H9 (cell line): ENCODE measurements at regions not wholly inside any gene's neighbourhood (a gene's known extent, or its start where the extent isn't known, plus 50 kb on each side); places are given as distances from the start of the nearest gene placed in this dataset.

Source experiments
- DNase-seq: peaks from one replicate; pipeline ENCODE4 v3.0.0-alpha.2; 2017
- H2AFZ ChIP-seq: one replicate; pipeline ENCODE4 v1.6.1; 2013; ENCODE audit warnings: mild to moderate bottlenecking, low read length, control low read depth, moderate library complexity
- H2AK5ac ChIP-seq: 2 replicates; pipeline ENCODE4 v1.6.1; 2013; ENCODE audit warnings: low read length, control low read depth, mixed read lengths; ENCODE audit not compliant: insufficient read length
- H2BK120ac ChIP-seq: one replicate; pipeline ENCODE4 v1.6.1; 2013; ENCODE audit warnings: low read depth, mild to moderate bottlenecking, low read length, control low read depth, inconsistent platforms; ENCODE audit not compliant: poor library complexity, severe bottlenecking
- H2BK12ac ChIP-seq: 2 replicates; pipeline ENCODE4 v1.6.1; 2013; ENCODE audit warnings: low read length, control low read depth, mixed read lengths, low read depth; ENCODE audit not compliant: insufficient read length
- H2BK15ac ChIP-seq: 2 replicates; pipeline ENCODE4 v1.6.1; 2013; ENCODE audit warnings: low read depth, low read length, control low read depth
- H2BK20ac ChIP-seq: one replicate; pipeline ENCODE4 v1.6.1; 2013; ENCODE audit warnings: low read depth, mild to moderate bottlenecking, low read length, control low read depth, inconsistent platforms; ENCODE audit not compliant: poor library complexity, severe bottlenecking
- H2BK5ac ChIP-seq: 2 replicates; pipeline ENCODE4 v1.6.1; 2013; ENCODE audit warnings: low read length, control low read depth, mixed read lengths; ENCODE audit not compliant: insufficient read length
- H3K14ac ChIP-seq: 2 replicates; pipeline ENCODE4 v1.6.1; 2013; ENCODE audit warnings: low read length, control low read depth; ENCODE audit not compliant: insufficient read depth
- H3K18ac ChIP-seq: 2 replicates; pipeline ENCODE4 v1.6.1; 2013; ENCODE audit warnings: low read depth, mild to moderate bottlenecking, mixed read lengths, low read length, control low read depth; ENCODE audit not compliant: insufficient read length
- H3K23ac ChIP-seq: 2 replicates; pipeline ENCODE4 v1.6.1; 2013; ENCODE audit warnings: low read length, control low read depth, mixed read lengths, low read depth; ENCODE audit not compliant: insufficient read length
- H3K23me2 ChIP-seq: 2 replicates; pipeline ENCODE4 v1.6.1; 2013; ENCODE audit warnings: low read depth, mild to moderate bottlenecking, mixed read lengths, low read length, control low read depth; ENCODE audit not compliant: insufficient read length, poor library complexity, severe bottlenecking
- H3K27ac ChIP-seq: 2 replicates; pipeline ENCODE4 v1.5.1; 2013; ENCODE audit warnings: low read length, control low read depth, mixed read lengths, low read depth; ENCODE audit not compliant: insufficient read length
- H3K27me3 ChIP-seq: 2 replicates; pipeline ENCODE4 v1.6.1; 2013; ENCODE audit warnings: low read length, control low read depth, inconsistent platforms; ENCODE audit not compliant: insufficient read depth
- H3K4ac ChIP-seq: 2 replicates; pipeline ENCODE4 v1.6.1; 2013; ENCODE audit warnings: low read depth, mild to moderate bottlenecking, control low read depth, inconsistent platforms, low read length, moderate library complexity
- H3K4me1 ChIP-seq: 2 replicates; pipeline ENCODE4 v1.6.1; 2013; ENCODE audit warnings: low read length, control low read depth, inconsistent platforms; ENCODE audit not compliant: insufficient read depth
- H3K4me2 ChIP-seq: 2 replicates; pipeline ENCODE4 v1.6.1; 2013; ENCODE audit warnings: low read length, control low read depth, mixed read lengths; ENCODE audit not compliant: insufficient read length, insufficient read depth
- H3K56ac ChIP-seq: 2 replicates; pipeline ENCODE4 v1.6.1; 2013; ENCODE audit warnings: low read depth, mild to moderate bottlenecking, mixed read lengths, low read length, control low read depth; ENCODE audit not compliant: insufficient read length
- H3K79me1 ChIP-seq: 2 replicates; pipeline ENCODE4 v1.6.1; 2013; ENCODE audit warnings: low read depth, mild to moderate bottlenecking, moderate library complexity, low read length, control low read depth, inconsistent platforms; ENCODE audit not compliant: insufficient read depth, poor library complexity, severe bottlenecking
- H3K79me2 ChIP-seq: 2 replicates; pipeline ENCODE4 v1.6.1; 2013; ENCODE audit warnings: low read length, control low read depth, inconsistent platforms; ENCODE audit not compliant: insufficient read depth
- H3K9ac ChIP-seq: 2 replicates; pipeline ENCODE4 v1.6.1; 2013; ENCODE audit warnings: low read length, control low read depth, mixed read lengths; ENCODE audit not compliant: insufficient read length; ENCODE audit errors: extremely low read depth
- H3K9me3 ChIP-seq: one replicate; pipeline ENCODE4 v1.6.1; 2013; ENCODE audit warnings: low read depth, low read length, inconsistent platforms; ENCODE audit not compliant: control insufficient read depth
- H3T11ph ChIP-seq: one replicate; pipeline ENCODE4 v1.6.1; 2013; ENCODE audit warnings: mild to moderate bottlenecking, low read length, control low read depth, inconsistent platforms
- H4K20me1 ChIP-seq: one replicate; pipeline ENCODE4 v1.6.1; 2013; ENCODE audit not compliant: control insufficient read depth, insufficient read length, insufficient read depth
- H4K5ac ChIP-seq: 2 replicates; pipeline ENCODE4 v1.6.1; 2013; ENCODE audit warnings: low read depth, mild to moderate bottlenecking, mixed read lengths, low read length, control low read depth; ENCODE audit not compliant: insufficient read length
- H4K8ac ChIP-seq: replicated peaks from 2 replicates; pipeline ENCODE4 v1.6.1; 2013; ENCODE audit warnings: low read length, control low read depth, mixed read lengths, low read depth; ENCODE audit not compliant: insufficient read length
- H4K91ac ChIP-seq: 2 replicates; pipeline ENCODE4 v1.6.1; 2013; ENCODE audit warnings: low read depth, mild to moderate bottlenecking, moderate library complexity, mixed read lengths, low read length, control low read depth; ENCODE audit not compliant: insufficient read length
- H3K27ac Mint-ChIP-seq, 3 experiments: 2 replicates in 2 of 3; 3 replicates in 1 of 3; pipeline ENCODE4 v1.8.0; 2020 to 2021; ENCODE audit warnings: mixed read lengths in 3 of 3, mild to moderate bottlenecking in 1 of 3, moderate library complexity in 1 of 3
- H3K27me3 Mint-ChIP-seq: 2 replicates; pipeline ENCODE4 v1.8.0; 2021; ENCODE audit warnings: low read depth, mild to moderate bottlenecking, moderate library complexity, mixed read lengths
- H3K36me3 Mint-ChIP-seq, 3 experiments: 2 replicates in 2 of 3; 3 replicates in 1 of 3; pipeline ENCODE4 v1.8.0; 2020 to 2021; ENCODE audit warnings: low read depth in 3 of 3, mixed read lengths in 3 of 3; ENCODE audit not compliant: insufficient read depth in 1 of 3
- H3K4me1 Mint-ChIP-seq, 2 experiments: 2 replicates each; pipeline ENCODE4 v1.8.0; 2020; ENCODE audit warnings: mixed read lengths in 2 of 2
- H3K4me3 Mint-ChIP-seq, 2 experiments: 2 replicates in 1 of 2; 3 replicates in 1 of 2; pipeline ENCODE4 v1.8.0; 2020 to 2021; ENCODE audit warnings: mild to moderate bottlenecking in 2 of 2, mixed read lengths in 2 of 2, moderate library complexity in 1 of 2
- H3K9me3 Mint-ChIP-seq, 2 experiments: 2 replicates in 1 of 2; 3 replicates in 1 of 2; pipeline ENCODE4 v1.8.0; 2020; ENCODE audit warnings: mild to moderate bottlenecking in 2 of 2, mixed read lengths in 2 of 2, moderate library complexity in 1 of 2
- WGBS: extraction: QIAGEN DNeasy Blood & Tissue Kit; methylation state at CpG from one replicate; pipeline ENCODE4 v1.1.7; 2013; ENCODE audit warnings: missing lambda C conversion rate, low lambda C conversion rate, mixed read lengths; ENCODE audit not compliant: insufficient read length; ENCODE audit errors: extremely low coverage; 5-methylcytosine and 5-hydroxymethylcytosine counted together
- TF ChIP-seq, protein P1 (sequence below): fragments of 200-600 bp; sonication (generic); conservative IDR thresholded peaks from 3 replicates; pipeline ENCODE4 v1.8.0; 2021; ENCODE audit warnings: antibody characterized with exemption, mild to moderate bottlenecking

DNA sequence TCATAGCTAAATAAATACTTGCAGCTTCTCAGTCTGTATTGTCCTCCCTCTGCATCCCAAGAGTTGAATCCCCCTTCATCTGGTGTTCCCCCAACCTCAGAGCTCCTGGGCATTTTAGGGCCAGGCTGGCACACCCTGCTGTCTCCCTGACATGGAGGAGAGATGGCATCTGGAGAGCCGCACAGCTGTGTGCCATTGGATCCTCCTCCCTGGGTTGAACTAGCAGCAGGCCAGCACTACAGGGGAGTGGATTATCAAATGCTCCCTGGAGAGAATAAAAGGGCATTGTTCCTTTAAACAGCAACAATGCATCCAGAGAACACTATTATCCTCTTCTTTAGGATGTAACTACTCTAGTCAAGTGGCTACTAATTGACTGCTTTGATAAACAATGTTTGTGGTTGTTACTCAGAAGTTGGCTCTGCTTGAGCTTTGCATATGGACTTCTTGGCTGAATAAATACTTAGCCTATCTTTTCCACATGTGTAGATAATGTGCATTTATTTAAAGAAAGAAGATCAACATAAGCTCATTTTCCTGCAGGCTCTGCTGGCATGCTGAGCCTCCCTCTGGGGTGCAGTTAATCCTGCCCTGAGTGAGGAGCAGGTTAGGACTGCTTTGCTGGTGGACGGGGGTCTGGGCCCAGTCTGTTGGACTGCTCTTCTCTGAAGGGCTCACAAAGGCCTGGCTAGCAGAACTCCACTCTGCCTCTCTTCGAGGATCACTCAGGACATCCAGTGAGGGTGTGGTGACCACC lies 897.2 kb downstream of the TBC1D22A start:
- no peak overlapping the region for H2BK20ac ChIP-seq
- WGBS, result no CpG with 5 or more reads among the region's 3 CpGs
- DNase-seq, result peak; percentile 14
- no peaks in the 10 kb centered on the region for H3K79me2 ChIP-seq
- no peak overlapping the region for H2BK15ac ChIP-seq
- no peaks in the 10 kb centered on the region for H3K79me1 ChIP-seq
- peaks cover under 1% of the 10 kb centered on the region for H3K27me3 Mint-ChIP-seq
- H3T11ph ChIP-seq, result no peak overlapping the region
- no peak overlapping the region for H2BK12ac ChIP-seq
- H3K4me2 ChIP-seq, result no peak overlapping the region
- no peak overlapping the region for H4K5ac ChIP-seq
- no peak overlapping the region for H2BK120ac ChIP-seq
- H3K36me3 Mint-ChIP-seq, result peaks cover 14 to 40% (median 16%) of the 10 kb centered on the region in 3 experiments
- no peak overlapping the region for H3K9ac ChIP-seq
- H4K91ac ChIP-seq, result no peak overlapping the region
- no peaks in the 10 kb centered on the region for H3K27me3 ChIP-seq
- H3K14ac ChIP-seq, result no peak overlapping the region
- H2AK5ac ChIP-seq, result no peak overlapping the region
- peaks cover 19% of the 10 kb centered on the region in 2 experiments for H3K4me1 Mint-ChIP-seq
- no peaks in the 10 kb centered on the region for H3K9me3 ChIP-seq
- H3K4me1 ChIP-seq, result no peaks in the 10 kb centered on the region
- H3K23ac ChIP-seq, result no peak overlapping the region
- H3K27ac Mint-ChIP-seq, result no peak overlapping the region
- TF ChIP-seq, protein P1, sequence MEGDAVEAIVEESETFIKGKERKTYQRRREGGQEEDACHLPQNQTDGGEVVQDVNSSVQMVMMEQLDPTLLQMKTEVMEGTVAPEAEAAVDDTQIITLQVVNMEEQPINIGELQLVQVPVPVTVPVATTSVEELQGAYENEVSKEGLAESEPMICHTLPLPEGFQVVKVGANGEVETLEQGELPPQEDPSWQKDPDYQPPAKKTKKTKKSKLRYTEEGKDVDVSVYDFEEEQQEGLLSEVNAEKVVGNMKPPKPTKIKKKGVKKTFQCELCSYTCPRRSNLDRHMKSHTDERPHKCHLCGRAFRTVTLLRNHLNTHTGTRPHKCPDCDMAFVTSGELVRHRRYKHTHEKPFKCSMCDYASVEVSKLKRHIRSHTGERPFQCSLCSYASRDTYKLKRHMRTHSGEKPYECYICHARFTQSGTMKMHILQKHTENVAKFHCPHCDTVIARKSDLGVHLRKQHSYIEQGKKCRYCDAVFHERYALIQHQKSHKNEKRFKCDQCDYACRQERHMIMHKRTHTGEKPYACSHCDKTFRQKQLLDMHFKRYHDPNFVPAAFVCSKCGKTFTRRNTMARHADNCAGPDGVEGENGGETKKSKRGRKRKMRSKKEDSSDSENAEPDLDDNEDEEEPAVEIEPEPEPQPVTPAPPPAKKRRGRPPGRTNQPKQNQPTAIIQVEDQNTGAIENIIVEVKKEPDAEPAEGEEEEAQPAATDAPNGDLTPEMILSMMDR, result no peak
- H3K18ac ChIP-seq, result no peak overlapping the region
- H2AFZ ChIP-seq, result no peak overlapping the region
- no peak overlapping the region for H3K4ac ChIP-seq
- no peaks in the 10 kb centered on the region for H3K23me2 ChIP-seq
- H4K20me1 ChIP-seq, result no peaks in the 10 kb centered on the region
- H3K56ac ChIP-seq, result no peak overlapping the region
- no peak overlapping the region for H2BK5ac ChIP-seq
- no peak overlapping the region for H3K27ac ChIP-seq
- H3K4me3 Mint-ChIP-seq, result no peak overlapping the region
- no peak overlapping the region for H4K8ac ChIP-seq
- H3K9me3 Mint-ChIP-seq, result peaks cover 38 to 45% of the 10 kb centered on the region in 2 experiments
